Bone marrow (tissue), 2 donors: ENCODE measurements at regions not wholly inside any gene's neighbourhood (a gene's known extent, or its start where the extent isn't known, plus 50 kb on each side); places are given as distances from the start of the nearest gene placed in this dataset.

ENCODE experiments used
- DNase-seq, 2 donors: peaks; one replicate each; lab custom pipeline; 2025; lab: John Stamatoyannopoulos, UW

GRCh38 chr5:118687661-118688621 is 300.4 kb downstream of the DTWD2 start:
- DNase-seq: no peak

DNA sequence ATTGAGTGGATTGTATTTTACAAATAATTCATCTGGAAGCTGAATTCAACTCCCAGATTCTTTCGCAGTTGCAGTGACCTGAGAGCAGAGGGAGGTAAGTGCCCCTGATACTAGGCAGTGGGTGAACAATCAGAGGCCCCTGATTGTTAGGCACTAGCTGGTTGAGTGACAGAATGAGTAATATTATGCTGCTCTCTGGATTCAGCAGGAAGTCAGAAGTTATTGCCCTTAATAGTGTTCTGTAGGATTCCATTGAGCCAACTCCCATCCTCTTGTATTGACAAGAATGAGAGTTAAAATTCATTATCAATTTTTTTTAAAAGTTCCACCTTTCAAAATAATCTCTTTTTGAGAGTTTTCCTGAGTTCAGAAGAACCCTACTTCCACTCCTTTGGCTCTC is 301.2 kb downstream of the DTWD2 start:
- no peak for DNase-seq

DNA sequence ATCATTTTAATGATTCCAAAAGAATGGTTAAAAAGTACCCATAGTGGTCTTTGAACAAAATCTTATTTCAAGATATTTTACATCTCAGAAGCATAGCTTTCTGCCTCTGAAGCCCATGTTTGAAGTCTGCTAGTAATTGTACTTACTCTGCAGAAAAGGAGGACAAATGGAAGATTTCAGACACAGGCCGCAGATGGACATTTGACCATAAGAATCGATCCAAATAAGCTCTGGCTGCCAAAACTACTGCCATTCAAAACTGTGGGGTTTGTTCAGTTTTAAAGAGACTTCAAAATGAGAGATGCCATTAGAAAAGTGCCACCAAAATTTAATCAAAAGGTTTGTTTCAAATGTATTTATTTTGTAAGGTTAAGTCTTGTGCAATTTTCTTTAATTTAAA is 306.7 kb downstream of the DTWD2 start:
- no peak for DNase-seq

DNA sequence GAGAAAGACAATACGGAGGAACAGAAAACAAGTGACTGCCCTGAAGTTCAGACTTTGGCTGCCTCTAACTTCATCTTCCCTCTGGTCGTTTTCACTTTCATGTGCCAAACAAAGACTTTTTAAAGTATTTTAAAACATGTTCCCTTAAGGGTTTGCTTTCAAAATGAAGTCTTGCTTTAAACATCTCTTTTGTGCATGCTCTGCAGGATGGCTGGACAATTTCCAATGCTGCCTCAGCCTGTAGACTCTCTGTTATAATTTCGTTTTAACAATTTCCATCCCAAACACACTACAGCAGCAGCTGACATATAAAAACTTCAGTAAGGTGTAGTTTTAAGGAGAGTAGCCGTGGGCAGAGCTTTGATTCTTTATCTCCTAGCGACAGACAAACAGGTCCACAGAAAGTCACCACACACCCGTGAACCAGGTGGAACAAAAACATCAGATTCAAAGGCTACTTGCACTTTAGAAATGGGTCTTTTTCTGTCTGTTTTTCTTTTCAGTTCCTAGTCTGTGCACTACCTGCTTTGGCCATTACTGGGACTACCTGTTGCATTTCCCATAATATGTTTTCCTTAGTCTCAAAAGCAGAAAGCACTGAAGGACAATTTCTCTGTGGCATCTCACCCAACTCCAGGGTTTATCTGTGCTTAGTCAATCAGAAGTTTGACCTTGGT is 308.9 kb downstream of the DTWD2 start:
- no peak for DNase-seq

GRCh38 chr5:118678746-118679145 is 309.6 kb downstream of the DTWD2 start:
- no peak for DNase-seq

- no peak for DNase-seq
These were observed 313.1 kb downstream of the DTWD2 start for GRCh38 chr5:118675247-118675646.

- no peak for DNase-seq
These were observed 330.8 kb downstream of the DTWD2 start for GRCh38 chr5:118657576-118657975.

DNA sequence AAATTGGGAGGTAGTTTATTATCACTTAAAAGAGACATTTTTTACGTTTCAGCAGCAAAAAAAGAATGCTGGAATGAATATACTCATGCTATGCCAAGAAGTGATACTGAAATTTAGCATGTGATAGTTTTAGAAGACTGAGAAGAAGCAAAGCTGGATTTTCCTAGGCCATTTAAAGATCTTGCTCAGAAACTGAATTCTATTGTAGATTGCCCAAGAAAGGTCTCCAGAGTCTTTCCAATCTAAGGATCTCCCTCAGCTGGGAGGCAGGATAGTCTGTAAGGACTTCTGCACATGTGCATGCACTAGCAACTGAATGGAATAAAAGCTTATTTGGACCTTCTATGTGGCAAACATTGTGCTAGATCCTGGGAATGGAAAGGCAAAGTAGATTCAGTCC is 334.5 kb downstream of the DTWD2 start:
- DNase-seq: no peak

DNA sequence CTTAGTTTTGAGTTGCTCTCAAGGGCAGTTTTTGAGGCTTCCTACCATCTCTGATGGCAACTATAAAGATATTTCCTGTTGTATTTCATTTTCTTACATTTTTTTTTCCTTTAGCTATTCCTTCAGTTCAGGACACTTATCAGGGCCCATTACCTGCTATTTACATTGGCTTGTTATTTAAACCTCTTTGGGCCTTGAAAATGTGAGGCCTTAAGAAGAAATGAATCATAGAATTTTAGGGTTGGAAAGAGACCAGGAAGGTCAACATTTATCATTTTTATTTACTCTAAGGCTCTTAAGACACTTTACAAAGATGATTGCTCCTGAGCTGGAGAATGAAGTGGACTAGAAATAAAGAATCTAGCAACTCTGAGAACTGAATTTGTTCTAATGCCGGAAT is 335.2 kb downstream of the DTWD2 start:
- DNase-seq: no peak

DNA sequence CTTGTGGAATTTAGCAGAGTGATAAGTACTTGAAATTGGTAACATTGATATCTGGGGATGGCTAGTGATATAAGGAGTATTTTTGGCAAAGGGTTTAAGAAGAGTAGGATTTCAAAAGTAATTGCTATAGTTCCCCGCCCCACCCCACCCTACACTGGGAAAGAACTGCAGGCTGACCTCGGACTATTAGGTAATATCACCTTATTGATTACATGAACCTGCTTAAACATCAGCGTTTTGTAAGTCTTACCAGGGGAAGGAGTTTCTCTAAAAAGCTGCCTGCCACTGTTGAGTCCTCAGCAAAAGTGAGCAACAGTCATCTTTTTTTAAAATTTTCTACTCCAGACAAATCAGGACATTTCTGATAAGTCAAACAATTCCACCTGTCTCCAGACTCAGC is 337.3 kb downstream of the DTWD2 start:
- DNase-seq: no peak

DNA sequence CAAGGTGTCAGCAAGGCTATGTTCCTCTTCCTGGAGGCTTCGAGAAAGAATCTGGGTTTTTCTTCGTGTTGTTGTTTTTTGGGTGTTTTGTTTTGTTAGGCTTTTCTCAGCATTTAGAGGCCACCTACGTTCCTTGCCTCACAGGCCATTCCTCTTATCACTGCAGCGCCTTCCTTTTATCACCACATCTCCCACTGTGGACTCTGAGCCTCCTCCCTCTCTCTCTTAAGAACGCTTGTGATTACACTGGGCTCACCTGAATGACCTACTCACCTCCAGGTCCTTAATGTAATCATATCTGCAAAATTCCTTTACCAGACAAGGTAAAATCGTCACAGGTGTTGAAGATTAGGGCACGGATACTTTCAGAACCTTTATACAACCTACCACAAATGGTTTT is 340.8 kb downstream of the DTWD2 start:
- no peak for DNase-seq

DNA sequence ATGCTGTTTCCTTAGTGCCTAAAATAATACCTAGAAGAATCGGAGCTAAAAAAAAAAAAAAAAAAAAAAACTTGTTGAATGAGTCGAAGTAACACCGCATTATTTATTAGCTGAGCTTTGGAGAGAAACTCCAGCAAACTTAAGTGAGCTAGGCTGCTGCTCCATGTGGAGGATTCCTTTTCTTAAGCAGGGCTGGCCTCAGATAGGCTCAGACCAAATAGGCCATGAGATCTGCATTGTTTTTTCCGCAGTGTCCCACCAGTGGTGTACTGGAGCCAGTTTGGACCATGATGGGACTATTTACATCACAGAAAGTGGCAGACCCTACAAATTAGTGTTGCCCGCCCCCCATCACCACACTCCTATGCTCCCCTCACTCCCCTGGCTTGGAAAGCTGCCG is 341.4 kb downstream of the DTWD2 start:
- DNase-seq: no peak

GRCh38 chr5:118637947-118638670 is 350.2 kb downstream of the DTWD2 start:
- DNase-seq: no peak

GRCh38 chr5:118628660-118629354 is 359.5 kb downstream of the DTWD2 start:
- DNase-seq: no peak

- DNase-seq: no peak
These were observed 368.1 kb downstream of the DTWD2 start for GRCh38 chr5:118620233-118620632.

GRCh38 chr5:118619823-118620222 is 368.5 kb downstream of the DTWD2 start:
- DNase-seq: no peak

DNA sequence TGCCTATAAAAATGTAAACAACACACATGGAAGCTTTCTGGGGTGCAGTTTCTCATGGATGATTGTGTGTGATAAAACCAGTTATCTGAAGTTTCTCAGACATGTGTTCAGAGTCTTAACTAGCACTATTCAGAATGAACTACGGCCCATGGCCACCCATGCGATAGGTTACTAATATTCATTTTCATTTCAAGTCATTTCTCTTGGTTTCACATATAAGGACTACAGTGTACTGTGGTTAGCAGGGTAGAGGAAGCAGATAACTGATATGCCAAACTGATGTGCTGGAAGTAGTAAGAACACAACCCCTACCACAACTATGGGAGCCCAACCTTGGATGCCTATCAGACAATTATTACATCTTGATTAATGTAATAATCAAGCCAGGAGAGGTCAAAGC is 372.1 kb downstream of the DTWD2 start:
- DNase-seq: no peak

DNA sequence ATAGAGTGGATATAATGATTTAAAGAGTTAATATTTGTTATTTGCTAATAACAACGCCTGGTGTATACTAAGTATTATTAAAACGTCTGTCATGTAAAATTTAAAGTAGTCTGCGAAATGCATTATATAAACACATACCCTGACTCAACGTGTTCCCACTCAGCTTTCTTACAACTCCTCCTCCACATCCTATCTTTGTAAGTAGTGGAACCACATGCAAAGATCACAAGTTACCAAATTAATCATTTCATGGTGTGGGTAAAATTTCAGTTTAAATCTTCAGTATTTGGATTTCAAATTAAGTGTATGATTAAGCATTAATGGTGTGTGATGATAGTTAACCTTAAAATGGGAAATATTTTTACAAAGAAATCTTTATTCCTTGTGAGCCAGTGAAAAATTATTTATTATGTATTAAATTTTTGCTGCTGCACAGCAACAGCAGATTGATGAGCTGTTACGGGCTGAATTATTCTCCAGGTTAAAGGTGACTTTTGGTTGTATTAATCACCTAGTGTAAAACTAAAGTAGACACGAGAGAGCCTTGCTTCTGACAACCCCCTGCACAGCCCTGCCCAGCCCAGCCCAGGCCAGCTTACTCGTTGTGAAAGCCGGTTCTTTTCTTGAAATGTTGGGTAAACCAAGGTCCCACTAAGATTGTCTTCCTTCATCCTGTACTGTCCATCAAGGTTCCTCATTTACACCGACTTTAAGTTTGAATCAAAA is 373.5 kb downstream of the DTWD2 start:
- DNase-seq: no peak

DNA sequence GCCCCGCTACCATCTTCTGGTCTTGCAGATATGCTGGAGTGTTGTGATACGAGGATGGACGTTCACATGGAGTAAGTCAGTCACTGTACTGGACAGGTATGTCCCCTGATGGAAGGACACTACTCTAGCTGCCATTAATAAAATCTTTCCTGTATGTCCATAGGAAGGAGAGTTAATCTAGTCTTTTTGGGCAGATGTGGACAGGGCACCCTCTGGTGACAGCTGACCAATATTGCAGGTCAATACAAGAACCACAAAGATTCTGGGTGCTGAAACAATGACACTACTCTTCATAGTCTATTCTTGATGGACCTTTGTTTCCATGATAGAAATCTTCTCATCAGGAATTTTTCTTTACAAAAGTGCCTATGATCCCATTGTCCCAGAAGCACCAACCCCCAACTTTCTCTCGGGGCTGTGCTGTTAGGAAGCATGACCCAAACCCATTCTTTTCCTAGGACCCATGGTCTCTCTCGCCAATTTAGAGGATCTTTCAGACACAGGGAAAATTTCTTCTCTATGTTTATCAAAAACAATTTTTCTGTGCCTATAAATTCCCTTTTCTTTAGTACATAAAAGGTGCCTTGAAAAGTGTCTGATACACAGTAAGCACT is 376.9 kb downstream of the DTWD2 start:
- no peak for DNase-seq

DNA sequence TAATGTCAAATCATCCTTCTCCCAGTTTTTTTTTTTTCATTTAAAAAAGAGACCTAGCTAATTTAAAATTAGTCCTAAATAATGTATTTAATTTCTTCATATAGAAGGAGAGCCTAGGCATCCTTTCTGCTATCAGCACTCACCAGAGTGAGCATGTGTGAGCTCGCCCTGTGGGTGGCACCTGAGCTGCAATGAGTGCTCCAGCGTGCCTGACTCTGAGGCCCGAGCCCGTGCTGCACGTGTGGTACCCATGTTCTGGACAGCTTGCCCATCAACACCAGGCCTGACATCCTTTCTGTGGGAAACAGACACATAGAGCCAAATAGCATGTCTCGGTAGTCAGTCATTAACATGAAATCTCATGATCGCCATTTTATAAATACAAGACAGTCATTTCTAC is 381.4 kb downstream of the DTWD2 start:
- DNase-seq: no peak

DNA sequence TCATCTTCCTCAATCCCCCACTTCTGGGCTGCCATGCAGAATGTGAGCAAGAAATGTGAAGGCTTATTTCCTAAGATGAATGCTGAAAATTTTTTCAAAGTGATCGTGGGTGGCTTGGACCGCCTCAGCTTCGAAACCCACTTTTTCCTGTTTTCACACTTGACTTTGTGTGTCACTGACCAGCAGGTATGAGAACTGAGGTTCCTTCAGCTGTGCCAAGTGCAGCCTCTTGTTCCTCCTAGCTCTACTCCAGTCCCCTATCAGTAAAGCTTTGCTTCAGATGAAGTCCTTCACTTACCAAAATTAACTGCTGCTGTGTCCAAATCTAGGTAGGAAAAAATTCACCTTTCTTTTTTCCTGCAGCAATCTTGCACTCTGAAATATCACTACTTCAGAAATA is 382.6 kb downstream of the DTWD2 start:
- DNase-seq: no peak
